OCI-LY3 (cell line): ENCODE measurements at regions not wholly inside any gene's neighbourhood (a gene's known extent, or its start where the extent isn't known, plus 50 kb on each side); places are given as distances from the start of the nearest gene placed in this dataset.

ENCODE experiments used
- H2AFZ ChIP-seq: fragments of 200-600, 300-600 bp; shearing (Covaris generic); 2 replicates; pipeline ENCODE4 v1.6.0; 2014; ENCODE audit warnings: antibody characterized with exemption, low read depth, low read length
- H3K27ac ChIP-seq: fragments of 200-600, 300-600 bp; sonication (generic); 2 replicates; pipeline ENCODE4 v1.5.1; 2014; ENCODE audit warnings: mild to moderate bottlenecking, low read length, moderate library complexity, mixed read lengths
- H3K27me3 ChIP-seq: fragments of 200-600, 300-600 bp; sonication (generic); 2 replicates; pipeline ENCODE4 v1.6.1; 2014; ENCODE audit warnings: low read depth, low read length, mixed read lengths
- H3K36me3 ChIP-seq: fragments of 200-600, 300-600 bp; sonication (generic); replicated peaks from 2 replicates; pipeline ENCODE3; 2014; ENCODE audit warnings: low read depth, low read length, mixed read lengths
- H3K4me1 ChIP-seq: fragments of 300-600, 200-600 bp; sonication (generic); 2 replicates; pipeline ENCODE4 v1.6.1; 2014; ENCODE audit warnings: low read length, mixed read lengths
- H3K4me2 ChIP-seq: fragments of 200-600, 300-600 bp; sonication (generic); 2 replicates; pipeline ENCODE4 v1.6.1; 2014; ENCODE audit warnings: low read length, mixed read lengths
- H3K4me3 ChIP-seq: fragments of 300-600, 200-600 bp; sonication (generic); 2 replicates; pipeline ENCODE4 v1.5.1; 2014; ENCODE audit warnings: antibody characterized with exemption, mild to moderate bottlenecking, low read length, moderate library complexity
- H3K79me2 ChIP-seq: fragments of 300-600, 200-600 bp; shearing (Covaris generic); 2 replicates; pipeline ENCODE4 v1.6.1; 2014; ENCODE audit warnings: mild to moderate bottlenecking, low read length, mixed read lengths
- H3K9ac ChIP-seq: fragments of 300-600, 200-600 bp; shearing (Covaris generic); 2 replicates; pipeline ENCODE4 v1.6.0; 2014; ENCODE audit warnings: mild to moderate bottlenecking, low read length, moderate library complexity
- H3K9me3 ChIP-seq: fragments of 200-600, 300-600 bp; shearing (Covaris generic); 2 replicates; pipeline ENCODE4 v1.6.1; 2014; ENCODE audit warnings: low read length, mixed read lengths; ENCODE audit not compliant: insufficient read depth
- H4K20me1 ChIP-seq: fragments of 200-600, 300-600 bp; sonication (generic); 2 replicates; pipeline ENCODE4 v1.6.1; 2016; ENCODE audit warnings: low read length, mixed read lengths; ENCODE audit not compliant: insufficient read depth
- CTCF ChIP-seq: fragments of 200-600, 300-600 bp; sonication (generic); IDR thresholded peaks from 2 replicates; pipeline ENCODE4 v1.5.1; 2014; ENCODE audit warnings: antibody characterized with exemption, low read length, low read depth
- EZH2phosphoT487 ChIP-seq: fragments of 200-600 bp; shearing (Covaris generic); IDR thresholded peaks from 2 replicates; pipeline ENCODE4 v1.6.1; 2018; ENCODE audit warnings: antibody characterized with exemption, mixed run types, low read depth

GRCh38 chr9:26301659-26302058, 590.9 kb downstream of the CAAP1 start:
- H3K9ac ChIP-seq: no peak overlapping the region
- H3K4me1 ChIP-seq: no peaks in the 10 kb centered on the region
- H4K20me1 ChIP-seq: no peaks in the 10 kb centered on the region
- no peak overlapping the region for H2AFZ ChIP-seq
- no peak overlapping the region for H3K4me2 ChIP-seq
- H3K9me3 ChIP-seq: no peaks in the 10 kb centered on the region
- H3K36me3 ChIP-seq: no peaks in the 10 kb centered on the region
- no peak overlapping the region for H3K4me3 ChIP-seq
- H3K27ac ChIP-seq: no peak overlapping the region
- H3K27me3 ChIP-seq: no peaks in the 10 kb centered on the region
- TF ChIP-seq EZH2phosphoT487 (no peak), CTCF (no peak)
- H3K79me2 ChIP-seq: no peaks in the 10 kb centered on the region

GRCh38 chr9:26301046-26301445, 591.6 kb downstream of the CAAP1 start:
- Histone ChIP-seq H4K20me1 (no peaks in the 10 kb centered on the region), H3K9ac (no peak overlapping the region), H3K36me3 (no peaks in the 10 kb centered on the region), H3K4me1 (no peaks in the 10 kb centered on the region), H3K4me3 (no peak overlapping the region), H3K79me2 (no peaks in the 10 kb centered on the region), H2AFZ (no peak overlapping the region), H3K27me3 (no peaks in the 10 kb centered on the region), H3K27ac (no peak overlapping the region), H3K9me3 (no peaks in the 10 kb centered on the region), H3K4me2 (no peak overlapping the region)
- TF ChIP-seq CTCF: no peak
- no peak for TF ChIP-seq EZH2phosphoT487

- Histone ChIP-seq H3K79me2 (no peaks in the 10 kb centered on the region), H3K27me3 (no peaks in the 10 kb centered on the region), H4K20me1 (no peaks in the 10 kb centered on the region), H3K4me2 (no peak overlapping the region), H3K9ac (no peak overlapping the region), H2AFZ (no peak overlapping the region), H3K4me1 (no peaks in the 10 kb centered on the region), H3K27ac (no peak overlapping the region), H3K9me3 (no peaks in the 10 kb centered on the region), H3K36me3 (no peaks in the 10 kb centered on the region), H3K4me3 (no peak overlapping the region)
- TF ChIP-seq EZH2phosphoT487 (no peak), CTCF (no peak)
Measured at GRCh38 chr9:26296910-26297572, 595.6 kb downstream of the CAAP1 start.

GRCh38 chr9:26292943-26293342, 599.7 kb downstream of the CAAP1 start:
- Histone ChIP-seq H3K36me3 (no peaks in the 10 kb centered on the region), H3K79me2 (no peaks in the 10 kb centered on the region), H3K27ac (no peak overlapping the region), H3K27me3 (no peaks in the 10 kb centered on the region), H3K4me1 (no peaks in the 10 kb centered on the region), H4K20me1 (no peaks in the 10 kb centered on the region), H3K9me3 (no peaks in the 10 kb centered on the region; the same call in 1 of the 2 replicates), H2AFZ (no peak overlapping the region), H3K4me2 (no peak overlapping the region), H3K9ac (no peak overlapping the region), H3K4me3 (no peak overlapping the region)
- TF ChIP-seq EZH2phosphoT487: no peak
- TF ChIP-seq CTCF: no peak
